DMS53 treated with DMSO at 0.1 percent for 48 hours (cell line): ENCODE measurements at regions not wholly inside any gene's neighbourhood (a gene's known extent, or its start where the extent isn't known, plus 50 kb on each side); places are given as distances from the start of the nearest gene placed in this dataset.
A peak's percentile ranks its signal among the peaks of the same experiment; 100 is the strongest.
"Not testable (repeated sequence)": the region's sequence is repeated elsewhere in the genome, so short reads cannot be mapped to it uniquely, and the experiment has no call there.

Experiments used
- DNase-seq: peaks from one replicate; lab custom pipeline; 2025; ENCODE audit not compliant: unreplicated experiment; lab: John Stamatoyannopoulos, UW

- no peak for DNase-seq
Measured at GRCh38 chr12:9319044-9319841, 111.0 kb upstream of the PZP start.

GRCh38 chr12:9313479-9313878 lies 105.3 kb upstream of the PZP start:
- peak; percentile 30 for DNase-seq

DNA sequence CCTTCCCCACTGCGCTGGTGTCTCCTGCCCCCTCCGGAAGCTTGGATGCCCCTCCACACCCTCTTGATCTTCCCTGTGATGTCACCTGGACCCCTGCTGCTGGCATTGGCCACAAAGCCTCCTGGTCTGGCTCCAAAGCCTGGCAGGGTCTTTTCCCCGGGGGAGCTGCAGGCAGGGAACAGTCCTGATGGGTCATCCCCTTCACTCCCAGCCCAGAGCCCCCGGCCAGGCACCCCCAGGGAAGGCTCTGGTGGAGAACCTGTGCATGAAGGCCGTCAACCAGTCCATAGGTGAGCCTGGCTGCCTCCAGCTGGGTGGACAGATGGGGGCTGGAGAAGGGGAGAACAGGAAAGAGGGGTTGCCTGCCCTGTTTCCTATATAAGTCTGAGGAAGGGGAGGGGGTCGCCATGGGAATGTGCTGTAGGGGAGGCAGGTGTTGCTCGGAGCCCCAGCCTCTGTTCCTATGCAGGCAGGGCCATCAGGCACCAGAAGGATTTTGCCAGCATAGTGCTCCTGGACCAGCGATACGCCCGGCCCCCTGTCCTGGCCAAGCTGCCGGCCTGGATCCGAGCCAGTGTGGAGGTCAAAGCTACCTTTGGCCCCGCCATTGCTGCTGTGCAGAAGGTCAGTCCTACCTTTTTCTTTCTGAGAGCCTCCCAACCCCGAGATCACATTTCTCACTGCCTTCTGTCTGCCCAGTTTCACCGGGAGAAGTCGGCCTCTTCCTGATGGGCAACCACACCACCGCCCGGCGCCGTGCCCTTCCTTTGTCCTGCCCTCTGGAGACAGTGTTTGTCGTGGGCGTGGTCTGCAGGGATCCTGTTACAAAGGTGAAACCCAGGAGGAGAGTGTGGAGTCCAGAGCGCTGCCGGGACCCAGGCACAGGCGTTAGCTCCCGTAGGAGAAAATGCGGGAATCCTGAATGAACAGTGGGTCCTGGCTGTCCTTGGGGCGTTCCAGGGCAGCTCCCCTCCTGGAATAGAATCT lies 104.5 kb upstream of the PZP start:
- DNase-seq, result not testable (repeated sequence)

DNA sequence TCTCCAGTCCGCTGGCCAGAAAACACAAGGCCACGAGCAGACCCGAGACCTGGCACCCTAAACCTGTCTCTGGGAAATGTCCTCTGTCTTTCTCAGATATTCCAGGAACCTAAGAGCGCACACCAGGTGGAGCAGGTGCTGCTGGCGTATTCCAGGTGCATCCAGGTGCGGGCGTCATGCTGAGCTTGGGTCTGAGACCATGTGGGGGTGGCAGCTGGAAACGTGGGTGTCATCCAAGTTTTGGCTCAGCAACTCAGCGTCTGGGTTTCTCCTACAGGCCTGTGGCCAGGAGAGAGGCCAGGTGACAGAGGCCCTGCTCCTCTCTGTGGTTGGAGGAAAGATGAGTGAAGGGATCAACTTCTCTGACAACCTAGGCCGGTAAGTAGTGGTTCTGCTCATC lies 103.3 kb upstream of the PZP start:
- not testable (repeated sequence) for DNase-seq

DNA sequence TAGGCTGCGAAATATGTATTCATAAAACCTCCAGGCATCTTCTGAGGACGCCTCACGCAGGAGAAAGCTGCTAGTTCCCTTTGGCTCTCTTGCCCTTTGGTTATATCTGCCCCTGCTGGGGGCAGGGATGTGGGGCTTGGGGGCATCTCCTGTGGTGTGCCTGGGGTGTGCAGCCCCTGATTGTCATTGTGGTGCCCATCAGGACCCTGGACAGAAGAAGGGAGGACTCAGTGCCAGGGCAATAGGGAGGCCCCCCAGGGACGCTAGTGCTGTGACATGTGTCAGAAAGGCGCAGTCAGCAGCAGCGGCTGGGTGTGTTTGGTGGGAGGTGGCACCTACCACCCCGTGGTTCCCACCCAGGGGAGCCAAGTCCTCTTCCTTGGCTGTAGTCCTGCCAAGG lies 102.5 kb upstream of the PZP start:
- DNase-seq, result not testable (repeated sequence)

GRCh38 chr12:9309749-9310148 lies 101.6 kb upstream of the PZP start:
- not testable (repeated sequence) for DNase-seq

GRCh38 chr12:9308745-9309144 lies 100.5 kb upstream of the PZP start:
- DNase-seq, result not testable (repeated sequence)

DNA sequence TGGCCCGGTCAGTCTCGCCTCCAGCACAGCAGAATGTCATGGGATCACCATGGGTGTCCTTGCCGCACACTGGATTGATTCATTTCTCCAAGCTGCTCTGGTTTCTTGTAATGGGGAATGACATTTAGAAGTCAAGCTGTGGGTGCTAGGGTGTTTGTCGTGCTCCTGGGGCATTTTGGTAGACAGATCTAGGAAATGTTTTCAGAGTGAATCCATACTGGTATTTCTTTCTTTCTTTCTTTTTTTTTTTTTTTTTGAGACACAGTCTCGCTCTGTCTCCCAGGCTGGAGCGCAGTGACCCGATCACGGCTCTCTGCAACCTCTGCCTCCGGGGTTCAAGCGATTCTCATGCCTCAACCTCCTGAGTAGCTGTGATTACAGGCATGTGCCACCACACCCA lies 100.0 kb upstream of the PZP start:
- not testable (repeated sequence) for DNase-seq

DNA sequence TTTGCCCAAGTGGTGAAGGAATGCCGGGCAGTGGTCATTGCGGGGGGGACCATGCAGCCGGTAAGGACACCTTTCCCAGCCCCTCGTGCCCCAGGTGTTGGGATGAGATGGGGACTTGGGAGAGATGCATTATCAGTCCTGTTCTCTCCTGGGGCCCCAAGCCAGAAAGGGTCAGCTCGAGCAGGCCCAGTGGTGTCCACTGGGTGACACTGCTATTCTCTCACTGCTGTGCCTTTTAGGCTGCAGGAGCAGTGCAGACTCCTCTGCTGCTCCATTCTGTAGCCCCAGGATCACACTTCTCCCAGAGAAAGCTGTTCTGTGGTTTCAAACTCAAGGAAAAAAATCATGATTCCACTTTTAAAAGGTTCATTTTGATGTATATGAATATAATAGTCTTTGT lies 99.1 kb upstream of the PZP start:
- DNase-seq, result not testable (repeated sequence)

DNA sequence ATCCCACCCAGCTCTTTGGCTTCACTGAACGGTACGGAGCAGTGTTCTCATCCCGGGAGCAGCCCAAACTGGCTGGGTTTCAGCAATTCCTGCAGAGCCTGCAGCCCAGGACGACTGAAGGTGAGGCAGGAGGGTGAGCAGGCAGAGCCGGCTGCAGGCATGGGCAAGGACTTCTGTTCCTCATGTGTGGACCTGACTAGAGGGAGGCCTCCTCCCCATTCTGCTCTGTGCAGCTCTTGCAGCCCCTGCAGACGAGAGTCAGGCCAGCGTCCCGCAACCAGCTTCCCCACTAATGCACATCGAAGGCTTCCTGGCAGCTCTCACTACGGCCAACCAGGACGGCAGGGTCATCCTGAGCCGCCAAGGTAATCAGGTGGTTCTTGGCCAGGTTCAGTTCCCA lies 97.8 kb upstream of the PZP start:
- not testable (repeated sequence) for DNase-seq

GRCh38 chr12:9304540-9304939 lies 96.3 kb upstream of the PZP start:
- DNase-seq, result not testable (repeated sequence)

DNA sequence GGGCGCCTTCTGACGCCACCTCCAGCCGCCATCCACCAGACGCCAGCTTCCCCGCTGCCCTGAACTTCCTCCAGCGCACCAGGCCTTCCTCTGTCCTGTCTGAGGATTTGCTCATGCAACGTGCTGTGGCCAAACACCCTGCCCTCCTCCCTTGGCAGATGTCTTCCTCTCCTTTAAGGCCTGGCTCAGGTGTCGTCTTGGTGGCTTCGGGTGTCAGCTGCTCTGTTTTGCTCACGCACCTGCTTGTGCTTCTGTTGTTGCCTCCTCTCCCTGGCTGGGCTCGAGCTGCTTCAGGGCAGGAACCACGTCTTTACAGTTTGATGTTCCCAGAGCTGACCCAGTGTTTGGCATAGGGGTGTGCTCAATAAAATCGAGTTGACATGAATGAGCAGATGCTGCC lies 87.7 kb upstream of the PZP start:
- DNase-seq, result not testable (repeated sequence)

- not testable (repeated sequence) for DNase-seq
Measured at GRCh38 chr12:9294072-9294620, 86.0 kb upstream of the PZP start.

- DNase-seq, result not testable (repeated sequence)
Measured at GRCh38 chr12:9293391-9293790, 85.2 kb upstream of the PZP start.

DNA sequence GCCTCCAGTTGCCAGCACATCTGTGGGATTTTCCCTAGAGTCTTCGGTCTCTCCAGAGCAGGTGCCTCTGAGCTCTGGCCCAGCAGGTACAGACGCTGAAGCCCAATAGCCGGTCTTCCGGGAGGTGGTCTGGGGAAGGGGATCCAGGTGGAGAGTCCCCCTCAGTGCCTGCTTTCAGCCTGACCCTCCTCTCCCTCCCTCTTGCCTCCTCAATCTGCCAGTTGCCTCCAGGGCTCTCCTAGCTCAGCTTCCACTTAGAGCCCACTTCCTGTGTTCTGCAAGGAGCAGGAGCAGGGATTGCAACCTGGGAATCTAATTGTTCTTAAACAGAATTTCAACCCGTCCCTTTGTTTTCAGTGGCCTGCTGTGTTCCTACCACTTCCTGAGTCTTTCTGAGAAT lies 81.8 kb upstream of the PZP start:
- DNase-seq, result not testable (repeated sequence)

DNA sequence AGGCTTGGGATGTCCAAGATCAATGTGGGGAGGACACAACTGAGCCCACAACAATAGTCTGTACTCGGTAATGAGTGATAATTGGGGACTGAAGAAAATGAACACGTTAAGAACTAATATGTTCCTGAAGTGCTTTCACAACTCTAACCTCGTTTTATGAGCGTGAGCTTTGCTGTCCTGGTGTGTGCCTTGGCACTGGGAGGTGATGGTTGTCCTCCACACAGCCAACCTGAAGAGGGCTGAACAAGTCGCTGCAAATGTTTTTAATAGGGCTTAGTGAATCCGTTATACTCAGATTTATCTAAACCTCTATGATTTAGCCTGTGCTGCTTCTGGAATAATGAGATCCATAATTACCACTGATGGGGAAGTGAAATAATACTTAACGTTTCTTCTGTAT lies 76.5 kb upstream of the PZP start:
- not testable (repeated sequence) for DNase-seq

GRCh38 chr12:9284197-9284596 lies 76.0 kb upstream of the PZP start:
- not testable (repeated sequence) for DNase-seq

DNA sequence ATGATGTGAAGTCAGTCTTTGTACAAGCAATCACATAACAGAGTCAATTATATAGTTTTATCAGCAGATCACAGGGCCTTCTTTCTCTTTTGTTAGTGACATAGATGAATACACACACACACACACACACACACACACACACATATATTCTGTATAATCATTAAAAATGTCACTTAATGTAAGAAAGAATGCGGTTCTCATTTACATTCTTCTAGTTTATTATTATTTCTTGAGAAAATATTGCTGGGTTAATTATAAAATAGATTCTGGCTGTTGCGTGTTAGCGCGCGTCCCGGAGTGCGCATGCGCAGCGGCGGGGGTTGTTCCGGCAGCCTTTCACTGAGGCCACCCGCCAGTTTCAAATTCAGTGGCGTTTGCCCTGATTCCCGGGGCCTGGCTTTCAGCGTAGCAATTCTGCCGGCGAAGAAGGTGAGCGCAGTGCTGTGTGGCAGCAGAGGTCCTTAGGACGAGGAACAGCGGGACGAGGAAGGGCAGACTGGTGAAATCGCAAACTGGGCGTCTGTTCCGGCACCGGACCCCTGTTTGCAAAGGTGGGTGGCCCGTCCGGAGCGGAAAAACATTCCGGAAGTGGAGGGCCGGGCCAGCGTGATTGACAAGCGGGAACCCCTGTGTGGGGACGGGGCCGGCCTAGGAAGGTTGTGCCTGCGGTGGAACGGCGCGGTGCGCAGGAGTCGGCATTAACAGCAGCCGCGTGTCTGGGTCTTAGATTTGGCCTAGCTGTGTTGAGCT lies 75.3 kb upstream of the PZP start:
- DNase-seq, result peak; percentile 94

DNA sequence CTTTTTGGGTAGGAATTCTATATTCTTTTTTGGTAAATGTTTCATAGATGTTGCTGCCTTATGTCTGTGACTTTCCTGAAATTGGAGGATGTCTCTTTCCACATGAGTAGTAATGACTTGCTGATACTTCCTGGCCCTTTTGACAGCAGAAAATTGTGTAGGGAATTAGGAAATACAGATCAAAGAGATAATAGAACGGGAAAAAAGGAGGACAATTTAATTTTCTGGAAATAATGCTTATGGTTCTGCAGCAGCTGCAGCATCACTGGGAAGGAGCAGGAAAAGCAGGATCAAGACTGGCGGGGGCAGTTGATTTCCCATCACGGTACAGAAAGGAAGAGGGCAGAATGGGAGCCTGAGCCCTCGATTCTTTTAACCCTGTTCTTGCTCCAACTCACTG lies 68.8 kb upstream of the PZP start:
- DNase-seq, result no peak

DNA sequence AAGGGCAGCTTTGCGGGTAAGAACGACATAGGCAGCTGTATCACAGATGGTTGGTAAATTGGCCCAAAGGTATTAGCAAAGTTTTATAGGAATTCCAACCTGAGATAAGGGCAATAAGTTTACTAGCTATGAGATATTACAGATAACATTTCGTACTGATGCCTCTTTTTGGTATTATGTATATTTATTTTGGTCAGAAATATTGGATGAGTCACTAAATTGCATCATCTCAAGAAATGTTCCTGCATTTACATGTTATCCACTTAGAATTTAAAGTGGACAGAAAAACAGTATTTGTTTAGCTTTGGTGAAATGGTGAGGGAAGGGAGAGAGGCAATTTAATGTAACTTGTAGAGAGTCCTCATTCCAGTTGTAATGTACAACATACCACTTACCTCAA lies 65.1 kb upstream of the PZP start:
- peak; percentile 14 for DNase-seq

- DNase-seq, result no peak
Measured at GRCh38 chr12:9271875-9272274, 63.7 kb upstream of the PZP start.
